NAMALWA (cell line): ENCODE measurements at regions not wholly inside any gene's neighbourhood (a gene's known extent, or its start where the extent isn't known, plus 50 kb on each side); places are given as distances from the start of the nearest gene placed in this dataset.

ENCODE experiments used
- DNase-seq: peaks from one replicate; pipeline ENCODE4 v3.0.0-alpha.2; 2015; ENCODE audit warnings: low spot score

GRCh38 chr18:47543080-47543479 is 291.6 kb upstream of the SKOR2 start:
- DNase-seq: no peak

- DNase-seq: no peak
These were observed 291.1 kb upstream of the SKOR2 start for GRCh38 chr18:47542551-47542950.

GRCh38 chr18:47531717-47532116 is 280.3 kb upstream of the SKOR2 start:
- no peak for DNase-seq

GRCh38 chr18:47530695-47531094 is 279.2 kb upstream of the SKOR2 start:
- DNase-seq: no peak

- no peak for DNase-seq
These were observed 276.9 kb upstream of the SKOR2 start for GRCh38 chr18:47528343-47528742.

- no peak for DNase-seq
These were observed 274.7 kb upstream of the SKOR2 start for GRCh38 chr18:47526147-47526546.

- no peak for DNase-seq
These were observed 270.9 kb upstream of the SKOR2 start for GRCh38 chr18:47522359-47522758.

- DNase-seq: no peak
These were observed 268.8 kb upstream of the SKOR2 start for GRCh38 chr18:47520263-47520662.

GRCh38 chr18:47519706-47520105 is 268.2 kb upstream of the SKOR2 start:
- DNase-seq: no peak

- DNase-seq: no peak
These were observed 267.8 kb upstream of the SKOR2 start for GRCh38 chr18:47519277-47519676.

- DNase-seq: no peak
These were observed 262.2 kb upstream of the SKOR2 start for GRCh38 chr18:47513614-47514013.

GRCh38 chr18:47512726-47513435 is 261.4 kb upstream of the SKOR2 start:
- DNase-seq: no peak

- DNase-seq: no peak
These were observed 260.6 kb upstream of the SKOR2 start for GRCh38 chr18:47512056-47512455.

- DNase-seq: no peak
These were observed 259.4 kb upstream of the SKOR2 start for GRCh38 chr18:47510831-47511230.

- no peak for DNase-seq
These were observed 256.2 kb upstream of the SKOR2 start for GRCh38 chr18:47507651-47508050.

- DNase-seq: no peak
These were observed 255.4 kb upstream of the SKOR2 start for GRCh38 chr18:47506897-47507296.

GRCh38 chr18:47501946-47502345 is 250.5 kb upstream of the SKOR2 start:
- DNase-seq: no peak

- DNase-seq: no peak
These were observed 249.5 kb upstream of the SKOR2 start for GRCh38 chr18:47500930-47501329.

GRCh38 chr18:47492691-47493090 is 241.2 kb upstream of the SKOR2 start:
- no peak for DNase-seq

GRCh38 chr18:47490882-47491281 is 239.4 kb upstream of the SKOR2 start:
- no peak for DNase-seq

GRCh38 chr18:47485221-47485797 is 233.8 kb upstream of the SKOR2 start:
- DNase-seq: no peak

- DNase-seq: no peak
These were observed 232.6 kb upstream of the SKOR2 start for GRCh38 chr18:47484068-47484467.

- DNase-seq: no peak
These were observed 228.7 kb upstream of the SKOR2 start for GRCh38 chr18:47480166-47480565.

- no peak for DNase-seq
These were observed 220.3 kb upstream of the SKOR2 start for GRCh38 chr18:47471784-47472183.
